GM18508 (cell line): ENCODE measurements at regions not wholly inside any gene's neighbourhood (a gene's known extent, or its start where the extent isn't known, plus 50 kb on each side); places are given as distances from the start of the nearest gene placed in this dataset.
"Not testable (repeated sequence)": the region's sequence is repeated elsewhere in the genome, so short reads cannot be mapped to it uniquely, and the experiment has no call there.

Experiments
- ATAC-seq: cut with Tn5 transposase; IDR thresholded peaks from one replicate; pipeline ENCODE4 v1.9.1; 2021; ENCODE audit warnings: moderate number of reproducible peaks; ENCODE audit not compliant: insufficient read depth, unreplicated experiment

GRCh38 chr6:142016666-142017065, 116.1 kb upstream of the GJE1 start:
- ATAC-seq = not testable (repeated sequence)

- ATAC-seq = not testable (repeated sequence)
Observed at GRCh38 chr6:142015463-142015862, 117.3 kb upstream of the GJE1 start.

GRCh38 chr6:142015011-142015410, 117.7 kb upstream of the GJE1 start:
- ATAC-seq = no peak

- no peak for ATAC-seq
Observed at GRCh38 chr6:142014515-142014914, 118.2 kb upstream of the GJE1 start.

GRCh38 chr6:142013875-142014495, 118.7 kb upstream of the GJE1 start:
- no peak for ATAC-seq

GRCh38 chr6:142013287-142013686, 119.4 kb upstream of the GJE1 start:
- ATAC-seq = peak; percentile 96

GRCh38 chr6:142011775-142012174, 121.0 kb upstream of the GJE1 start:
- ATAC-seq = no peak

- no peak for ATAC-seq
Observed at GRCh38 chr6:142011156-142011555, 121.6 kb upstream of the GJE1 start.

GRCh38 chr6:142009647-142010046, 123.1 kb upstream of the GJE1 start:
- no peak for ATAC-seq

- no peak for ATAC-seq
Observed at GRCh38 chr6:142008781-142009180, 123.9 kb upstream of the GJE1 start.

- no peak for ATAC-seq
Observed at GRCh38 chr6:142008016-142008735, 124.5 kb upstream of the GJE1 start.

- ATAC-seq = no peak
Observed at GRCh38 chr6:142005021-142005420, 127.7 kb upstream of the GJE1 start.

GRCh38 chr6:142002825-142003405, 129.8 kb upstream of the GJE1 start:
- ATAC-seq = no peak

- ATAC-seq = no peak
Observed at GRCh38 chr6:141996823-141997222, 135.9 kb upstream of the GJE1 start.

- ATAC-seq = no peak
Observed at GRCh38 chr6:141992109-141992508, 140.6 kb upstream of the GJE1 start.

GRCh38 chr6:141990840-141991239, 141.9 kb upstream of the GJE1 start:
- ATAC-seq = no peak

GRCh38 chr6:141989706-141989959, 143.1 kb upstream of the GJE1 start:
- ATAC-seq = no peak

GRCh38 chr6:141988954-141989705, 143.6 kb upstream of the GJE1 start:
- ATAC-seq = peak; percentile 91

GRCh38 chr6:141988327-141988726, 144.4 kb upstream of the GJE1 start:
- ATAC-seq = no peak

GRCh38 chr6:141986457-141986856, 146.3 kb upstream of the GJE1 start:
- ATAC-seq = no peak

GRCh38 chr6:141981190-141981589, 151.5 kb upstream of the GJE1 start:
- ATAC-seq = no peak
